ENCODE measurements at regions not wholly inside any gene's neighbourhood (a gene's known extent, or its start where the extent isn't known, plus 50 kb on each side); places are given as distances from the start of the nearest gene placed in this dataset.

- Histone ChIP-seq H3K27ac (replicated peaks) (no peak overlapping the region), H3K27me3 (ENCODE audit: insufficient read depth, poor library complexity, severe bottlenecking) (peaks cover 2% of the 10 kb centered on the region), H3K4me3 (replicated peaks; ENCODE audit: insufficient read depth, low read length) (no peak overlapping the region)
- TF ChIP-seq GABPA (IDR thresholded peaks at IDR 0.05; ENCODE audit: low read depth) (no peak), POLR2AphosphoS5 (IDR thresholded peaks at IDR 0.05; ENCODE audit: low read depth) (no peak), REST (IDR thresholded peaks at IDR 0.05; ENCODE audit: insufficient replicate concordance, low read depth) (no peak), CTCF (IDR thresholded peaks at IDR 0.05; ENCODE audit: insufficient read depth, low read length) (no peak), SPI1 (IDR thresholded peaks at IDR 0.05; ENCODE audit: borderline replicate concordance, low read depth) (no peak)
- DNase-seq (ENCODE audit: low read depth in 1 of 2, low spot score in 1 of 2) = no peak
Measured at GRCh38 chr3:68239542-68239941, 585.1 kb upstream of the SUCLG2 start.

- H3K4me3 ChIP-seq (replicated peaks; ENCODE audit: insufficient read depth, low read length) = no peak overlapping the region
- no peaks in the 10 kb centered on the region for H3K27me3 ChIP-seq (ENCODE audit: insufficient read depth, poor library complexity, severe bottlenecking)
- no peak overlapping the region for H3K27ac ChIP-seq (replicated peaks)
- DNase-seq (ENCODE audit: low read depth in 1 of 2, low spot score in 1 of 2) = no peak
- no peak for TF ChIP-seq SPI1 (IDR thresholded peaks at IDR 0.05; ENCODE audit: borderline replicate concordance, low read depth)
- TF ChIP-seq POLR2AphosphoS5 (IDR thresholded peaks at IDR 0.05; ENCODE audit: low read depth) = no peak
- TF ChIP-seq GABPA (IDR thresholded peaks at IDR 0.05; ENCODE audit: low read depth) = no peak
- no peak for TF ChIP-seq REST (IDR thresholded peaks at IDR 0.05; ENCODE audit: insufficient replicate concordance, low read depth)
- no peak for TF ChIP-seq CTCF (IDR thresholded peaks at IDR 0.05; ENCODE audit: insufficient read depth, low read length)
Measured at GRCh38 chr3:68234076-68234780, 579.8 kb upstream of the SUCLG2 start.

- H3K4me3 ChIP-seq (replicated peaks; ENCODE audit: insufficient read depth, low read length) = no peak overlapping the region
- TF ChIP-seq CTCF (IDR thresholded peaks at IDR 0.05; ENCODE audit: insufficient read depth, low read length) (no peak), SPI1 (IDR thresholded peaks at IDR 0.05; ENCODE audit: borderline replicate concordance, low read depth) (no peak), POLR2AphosphoS5 (IDR thresholded peaks at IDR 0.05; ENCODE audit: low read depth) (no peak), GABPA (IDR thresholded peaks at IDR 0.05; ENCODE audit: low read depth) (no peak), REST (IDR thresholded peaks at IDR 0.05; ENCODE audit: insufficient replicate concordance, low read depth) (no peak)
- DNase-seq (ENCODE audit: low read depth in 1 of 2, low spot score in 1 of 2) = no peak
- no peak overlapping the region for H3K27ac ChIP-seq (replicated peaks)
- H3K27me3 ChIP-seq (ENCODE audit: insufficient read depth, poor library complexity, severe bottlenecking) = no peaks in the 10 kb centered on the region
Measured at GRCh38 chr3:68228856-68229255, 574.4 kb upstream of the SUCLG2 start.
